H9 (cell line): ENCODE measurements at regions not wholly inside any gene's neighbourhood (a gene's known extent, or its start where the extent isn't known, plus 50 kb on each side); places are given as distances from the start of the nearest gene placed in this dataset.

Experiments used
- DNase-seq: peaks from one replicate; pipeline ENCODE4 v3.0.0-alpha.2; 2017
- H2AFZ ChIP-seq: one replicate; pipeline ENCODE4 v1.6.1; 2013; ENCODE audit warnings: mild to moderate bottlenecking, low read length, control low read depth, moderate library complexity
- H2AK5ac ChIP-seq: 2 replicates; pipeline ENCODE4 v1.6.1; 2013; ENCODE audit warnings: low read length, control low read depth, mixed read lengths; ENCODE audit not compliant: insufficient read length
- H2BK120ac ChIP-seq: one replicate; pipeline ENCODE4 v1.6.1; 2013; ENCODE audit warnings: low read depth, mild to moderate bottlenecking, low read length, control low read depth, inconsistent platforms; ENCODE audit not compliant: poor library complexity, severe bottlenecking
- H2BK12ac ChIP-seq: 2 replicates; pipeline ENCODE4 v1.6.1; 2013; ENCODE audit warnings: low read length, control low read depth, mixed read lengths, low read depth; ENCODE audit not compliant: insufficient read length
- H2BK15ac ChIP-seq: 2 replicates; pipeline ENCODE4 v1.6.1; 2013; ENCODE audit warnings: low read depth, low read length, control low read depth
- H2BK20ac ChIP-seq: one replicate; pipeline ENCODE4 v1.6.1; 2013; ENCODE audit warnings: low read depth, mild to moderate bottlenecking, low read length, control low read depth, inconsistent platforms; ENCODE audit not compliant: poor library complexity, severe bottlenecking
- H2BK5ac ChIP-seq: 2 replicates; pipeline ENCODE4 v1.6.1; 2013; ENCODE audit warnings: low read length, control low read depth, mixed read lengths; ENCODE audit not compliant: insufficient read length
- H3K14ac ChIP-seq: 2 replicates; pipeline ENCODE4 v1.6.1; 2013; ENCODE audit warnings: low read length, control low read depth; ENCODE audit not compliant: insufficient read depth
- H3K18ac ChIP-seq: 2 replicates; pipeline ENCODE4 v1.6.1; 2013; ENCODE audit warnings: low read depth, mild to moderate bottlenecking, mixed read lengths, low read length, control low read depth; ENCODE audit not compliant: insufficient read length
- H3K23ac ChIP-seq: 2 replicates; pipeline ENCODE4 v1.6.1; 2013; ENCODE audit warnings: low read length, control low read depth, mixed read lengths, low read depth; ENCODE audit not compliant: insufficient read length
- H3K23me2 ChIP-seq: 2 replicates; pipeline ENCODE4 v1.6.1; 2013; ENCODE audit warnings: low read depth, mild to moderate bottlenecking, mixed read lengths, low read length, control low read depth; ENCODE audit not compliant: insufficient read length, poor library complexity, severe bottlenecking
- H3K27ac ChIP-seq: 2 replicates; pipeline ENCODE4 v1.5.1; 2013; ENCODE audit warnings: low read length, control low read depth, mixed read lengths, low read depth; ENCODE audit not compliant: insufficient read length
- H3K27me3 ChIP-seq: 2 replicates; pipeline ENCODE4 v1.6.1; 2013; ENCODE audit warnings: low read length, control low read depth, inconsistent platforms; ENCODE audit not compliant: insufficient read depth
- H3K4ac ChIP-seq: 2 replicates; pipeline ENCODE4 v1.6.1; 2013; ENCODE audit warnings: low read depth, mild to moderate bottlenecking, control low read depth, inconsistent platforms, low read length, moderate library complexity
- H3K4me1 ChIP-seq: 2 replicates; pipeline ENCODE4 v1.6.1; 2013; ENCODE audit warnings: low read length, control low read depth, inconsistent platforms; ENCODE audit not compliant: insufficient read depth
- H3K4me2 ChIP-seq: 2 replicates; pipeline ENCODE4 v1.6.1; 2013; ENCODE audit warnings: low read length, control low read depth, mixed read lengths; ENCODE audit not compliant: insufficient read length, insufficient read depth
- H3K56ac ChIP-seq: 2 replicates; pipeline ENCODE4 v1.6.1; 2013; ENCODE audit warnings: low read depth, mild to moderate bottlenecking, mixed read lengths, low read length, control low read depth; ENCODE audit not compliant: insufficient read length
- H3K79me1 ChIP-seq: 2 replicates; pipeline ENCODE4 v1.6.1; 2013; ENCODE audit warnings: low read depth, mild to moderate bottlenecking, moderate library complexity, low read length, control low read depth, inconsistent platforms; ENCODE audit not compliant: insufficient read depth, poor library complexity, severe bottlenecking
- H3K79me2 ChIP-seq: 2 replicates; pipeline ENCODE4 v1.6.1; 2013; ENCODE audit warnings: low read length, control low read depth, inconsistent platforms; ENCODE audit not compliant: insufficient read depth
- H3K9ac ChIP-seq: 2 replicates; pipeline ENCODE4 v1.6.1; 2013; ENCODE audit warnings: low read length, control low read depth, mixed read lengths; ENCODE audit not compliant: insufficient read length; ENCODE audit errors: extremely low read depth
- H3K9me3 ChIP-seq: one replicate; pipeline ENCODE4 v1.6.1; 2013; ENCODE audit warnings: low read depth, low read length, inconsistent platforms; ENCODE audit not compliant: control insufficient read depth
- H3T11ph ChIP-seq: one replicate; pipeline ENCODE4 v1.6.1; 2013; ENCODE audit warnings: mild to moderate bottlenecking, low read length, control low read depth, inconsistent platforms
- H4K20me1 ChIP-seq: one replicate; pipeline ENCODE4 v1.6.1; 2013; ENCODE audit not compliant: control insufficient read depth, insufficient read length, insufficient read depth
- H4K5ac ChIP-seq: 2 replicates; pipeline ENCODE4 v1.6.1; 2013; ENCODE audit warnings: low read depth, mild to moderate bottlenecking, mixed read lengths, low read length, control low read depth; ENCODE audit not compliant: insufficient read length
- H4K8ac ChIP-seq: replicated peaks from 2 replicates; pipeline ENCODE4 v1.6.1; 2013; ENCODE audit warnings: low read length, control low read depth, mixed read lengths, low read depth; ENCODE audit not compliant: insufficient read length
- H4K91ac ChIP-seq: 2 replicates; pipeline ENCODE4 v1.6.1; 2013; ENCODE audit warnings: low read depth, mild to moderate bottlenecking, moderate library complexity, mixed read lengths, low read length, control low read depth; ENCODE audit not compliant: insufficient read length
- H3K27ac Mint-ChIP-seq, 3 experiments: 2 replicates in 2 of 3; 3 replicates in 1 of 3; pipeline ENCODE4 v1.8.0; 2020 to 2021; ENCODE audit warnings: mixed read lengths in 3 of 3, mild to moderate bottlenecking in 1 of 3, moderate library complexity in 1 of 3
- H3K27me3 Mint-ChIP-seq: 2 replicates; pipeline ENCODE4 v1.8.0; 2021; ENCODE audit warnings: low read depth, mild to moderate bottlenecking, moderate library complexity, mixed read lengths
- H3K36me3 Mint-ChIP-seq, 3 experiments: 2 replicates in 2 of 3; 3 replicates in 1 of 3; pipeline ENCODE4 v1.8.0; 2020 to 2021; ENCODE audit warnings: low read depth in 3 of 3, mixed read lengths in 3 of 3; ENCODE audit not compliant: insufficient read depth in 1 of 3
- H3K4me1 Mint-ChIP-seq, 2 experiments: 2 replicates each; pipeline ENCODE4 v1.8.0; 2020; ENCODE audit warnings: mixed read lengths in 2 of 2
- H3K4me3 Mint-ChIP-seq, 2 experiments: 2 replicates in 1 of 2; 3 replicates in 1 of 2; pipeline ENCODE4 v1.8.0; 2020 to 2021; ENCODE audit warnings: mild to moderate bottlenecking in 2 of 2, mixed read lengths in 2 of 2, moderate library complexity in 1 of 2
- H3K9me3 Mint-ChIP-seq, 2 experiments: 2 replicates in 1 of 2; 3 replicates in 1 of 2; pipeline ENCODE4 v1.8.0; 2020; ENCODE audit warnings: mild to moderate bottlenecking in 2 of 2, mixed read lengths in 2 of 2, moderate library complexity in 1 of 2
- WGBS: extraction: QIAGEN DNeasy Blood & Tissue Kit; methylation state at CpG from one replicate; pipeline ENCODE4 v1.1.7; 2013; ENCODE audit warnings: missing lambda C conversion rate, low lambda C conversion rate, mixed read lengths; ENCODE audit not compliant: insufficient read length; ENCODE audit errors: extremely low coverage; 5-methylcytosine and 5-hydroxymethylcytosine counted together
- TF ChIP-seq, protein P1 (sequence below): fragments of 200-600 bp; sonication (generic); conservative IDR thresholded peaks from 3 replicates; pipeline ENCODE4 v1.8.0; 2021; ENCODE audit warnings: antibody characterized with exemption, mild to moderate bottlenecking

DNA sequence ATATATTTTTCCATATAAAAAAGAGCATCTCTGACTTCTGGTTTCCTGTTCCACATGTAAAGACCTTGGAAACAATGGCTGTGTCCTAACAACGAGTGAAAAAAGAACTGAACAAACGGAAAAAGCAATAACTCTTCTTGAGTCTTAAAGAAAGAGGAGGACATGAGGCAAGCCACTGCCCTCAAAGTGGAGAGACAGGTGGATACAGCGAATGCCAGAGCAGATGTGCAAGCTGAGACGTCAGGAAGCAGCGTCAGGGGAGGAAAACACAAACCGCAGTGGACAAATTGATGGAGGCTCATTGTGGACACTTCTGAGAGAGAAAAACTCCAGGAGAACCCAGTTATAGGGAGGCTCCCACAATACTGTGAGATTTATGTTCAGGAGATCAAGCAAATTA lies 208.0 kb upstream of the MME start:
- H3K9ac ChIP-seq, result no peak overlapping the region
- no peaks in the 10 kb centered on the region for H3K9me3 ChIP-seq
- Mint-ChIP-seq H3K27ac (0 out of 7 replicates have a peak overlapping the region, but pooled peaks of 1 of the 3 experiments have one; percentile 3), H3K9me3 (peaks cover 0 to 3% of the 10 kb centered on the region in 2 experiments; a peak in 1 of 5 replicates), H3K27me3 (no peaks in the 10 kb centered on the region), H3K36me3 (no peaks in the 10 kb centered on the region), H3K4me1 (no peaks in the 10 kb centered on the region), H3K4me3 (no peak overlapping the region)
- H3K79me1 ChIP-seq, result no peaks in the 10 kb centered on the region
- no peak overlapping the region for H2AFZ ChIP-seq
- no peaks in the 10 kb centered on the region for H3K27me3 ChIP-seq
- H2AK5ac ChIP-seq, result no peak overlapping the region
- H2BK12ac ChIP-seq, result no peak overlapping the region
- H3K23me2 ChIP-seq, result no peaks in the 10 kb centered on the region
- no peak overlapping the region for H3K4me2 ChIP-seq
- H2BK15ac ChIP-seq, result no peak overlapping the region
- WGBS, result no CpG with 5 or more reads among the region's 6 CpGs
- no peak overlapping the region for H4K8ac ChIP-seq
- H3K23ac ChIP-seq, result no peak overlapping the region
- H3K18ac ChIP-seq, result no peak overlapping the region
- no peak overlapping the region for H3K14ac ChIP-seq
- H3K27ac ChIP-seq, result no peak overlapping the region
- H3K56ac ChIP-seq, result no peak overlapping the region
- no peak overlapping the region for H2BK20ac ChIP-seq
- no peak overlapping the region for H4K5ac ChIP-seq
- no peak overlapping the region for H2BK120ac ChIP-seq
- no peak overlapping the region for H4K91ac ChIP-seq
- H3T11ph ChIP-seq, result no peak overlapping the region
- H3K79me2 ChIP-seq, result no peaks in the 10 kb centered on the region
- no peak overlapping the region for H2BK5ac ChIP-seq
- no peaks in the 10 kb centered on the region for H4K20me1 ChIP-seq
- H3K4me1 ChIP-seq, result no peaks in the 10 kb centered on the region
- H3K4ac ChIP-seq, result no peak overlapping the region
- TF ChIP-seq, protein P1, sequence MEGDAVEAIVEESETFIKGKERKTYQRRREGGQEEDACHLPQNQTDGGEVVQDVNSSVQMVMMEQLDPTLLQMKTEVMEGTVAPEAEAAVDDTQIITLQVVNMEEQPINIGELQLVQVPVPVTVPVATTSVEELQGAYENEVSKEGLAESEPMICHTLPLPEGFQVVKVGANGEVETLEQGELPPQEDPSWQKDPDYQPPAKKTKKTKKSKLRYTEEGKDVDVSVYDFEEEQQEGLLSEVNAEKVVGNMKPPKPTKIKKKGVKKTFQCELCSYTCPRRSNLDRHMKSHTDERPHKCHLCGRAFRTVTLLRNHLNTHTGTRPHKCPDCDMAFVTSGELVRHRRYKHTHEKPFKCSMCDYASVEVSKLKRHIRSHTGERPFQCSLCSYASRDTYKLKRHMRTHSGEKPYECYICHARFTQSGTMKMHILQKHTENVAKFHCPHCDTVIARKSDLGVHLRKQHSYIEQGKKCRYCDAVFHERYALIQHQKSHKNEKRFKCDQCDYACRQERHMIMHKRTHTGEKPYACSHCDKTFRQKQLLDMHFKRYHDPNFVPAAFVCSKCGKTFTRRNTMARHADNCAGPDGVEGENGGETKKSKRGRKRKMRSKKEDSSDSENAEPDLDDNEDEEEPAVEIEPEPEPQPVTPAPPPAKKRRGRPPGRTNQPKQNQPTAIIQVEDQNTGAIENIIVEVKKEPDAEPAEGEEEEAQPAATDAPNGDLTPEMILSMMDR, result no peak
- DNase-seq, result no peak
